Prostate gland (tissue), 2 donors: ENCODE measurements at regions not wholly inside any gene's neighbourhood (a gene's known extent, or its start where the extent isn't known, plus 50 kb on each side); places are given as distances from the start of the nearest gene placed in this dataset.

Experiments used
- CTCF ChIP-seq, 4 experiments: fragments of 200-600 bp in 2 of 4; fragments of 450-650 bp in 2 of 4; sonication (generic) in 2 of 4; IDR thresholded peaks; 1 replicate in 3 of 4; 2 replicates in 1 of 4; pipeline ENCODE4 v1.5.1; 2016 to 2019; ENCODE audit warnings: antibody characterized with exemption in 4 of 4, mild to moderate bottlenecking in 2 of 4, moderate library complexity in 2 of 4
- POLR2A ChIP-seq: fragments of 450-650 bp; IDR thresholded peaks from one replicate; pipeline ENCODE4 v1.6.1; 2016; ENCODE audit warnings: antibody characterized with exemption, mild to moderate bottlenecking
- POLR2AphosphoS5 ChIP-seq: sonication (generic); formaldehyde crosslinking; IDR thresholded peaks from one replicate; pipeline ENCODE4 v1.6.1; 2017; ENCODE audit warnings: antibody characterized with exemption

GRCh38 chr15:49801796-49802195 is 180.9 kb downstream of the DTWD1 start:
- TF ChIP-seq POLR2A (no peak), CTCF (IDR thresholded peaks at IDR 0.05) (no peak), POLR2AphosphoS5 (no peak)
